Jurkat, Clone E6-1 (cell line): ENCODE measurements at regions not wholly inside any gene's neighbourhood (a gene's known extent, or its start where the extent isn't known, plus 50 kb on each side); places are given as distances from the start of the nearest gene placed in this dataset.

Experiments
- DNase-seq: peaks from one replicate; pipeline ENCODE4 v3.0.0-alpha.2; 2011; ENCODE audit warnings: low read depth, low spot score
- H3K4me3 ChIP-seq: 2 replicates; pipeline ENCODE4 v1.5.1; 2011; ENCODE audit warnings: mild to moderate bottlenecking, low read length, control low read depth, moderate library complexity

- H3K4me3 ChIP-seq: no peak overlapping the region
- no peak for DNase-seq
These were observed 94.5 kb upstream of the FER start for GRCh38 chr5:108653201-108653600.

- H3K4me3 ChIP-seq: no peak overlapping the region
- DNase-seq: no peak
These were observed 96.7 kb upstream of the FER start for GRCh38 chr5:108650997-108651396.

- H3K4me3 ChIP-seq: no peak overlapping the region
- no peak for DNase-seq
These were observed 98.1 kb upstream of the FER start for GRCh38 chr5:108649646-108650045.

GRCh38 chr5:108649106-108649505, 98.6 kb upstream of the FER start:
- H3K4me3 ChIP-seq: no peak overlapping the region
- DNase-seq: no peak

- no peak overlapping the region for H3K4me3 ChIP-seq
- DNase-seq: peak; percentile 55
These were observed 105.4 kb upstream of the FER start for GRCh38 chr5:108642170-108642906.

GRCh38 chr5:108641596-108641995, 106.1 kb upstream of the FER start:
- H3K4me3 ChIP-seq: no peak overlapping the region

GRCh38 chr5:108639366-108639765, 108.3 kb upstream of the FER start:
- no peak overlapping the region for H3K4me3 ChIP-seq
- no peak for DNase-seq

More at GRCh38 chr5:108641596-108641995, 106.1 kb upstream of the FER start:
- DNase-seq: no peak

- H3K4me3 ChIP-seq: no peak overlapping the region
These were observed 109.7 kb upstream of the FER start for GRCh38 chr5:108638021-108638420.

GRCh38 chr5:108637134-108637533, 110.6 kb upstream of the FER start:
- no peak overlapping the region for H3K4me3 ChIP-seq
- no peak for DNase-seq

More at GRCh38 chr5:108638021-108638420, 109.7 kb upstream of the FER start:
- DNase-seq: no peak

GRCh38 chr5:108636135-108636853, 111.4 kb upstream of the FER start:
- no peak overlapping the region for H3K4me3 ChIP-seq
- DNase-seq: no peak

- DNase-seq: no peak
- H3K4me3 ChIP-seq: no peak overlapping the region
These were observed 112.9 kb upstream of the FER start for GRCh38 chr5:108634617-108635288.

GRCh38 chr5:108634010-108634616, 113.6 kb upstream of the FER start:
- DNase-seq: no peak
- H3K4me3 ChIP-seq: no peak overlapping the region

GRCh38 chr5:108629779-108630528, 117.7 kb upstream of the FER start:
- DNase-seq: no peak
- H3K4me3 ChIP-seq: no peak overlapping the region

- no peak for DNase-seq
- H3K4me3 ChIP-seq: no peak overlapping the region
These were observed 122.0 kb upstream of the FER start for GRCh38 chr5:108625654-108626053.

- DNase-seq: no peak
- H3K4me3 ChIP-seq: no peak overlapping the region
These were observed 123.9 kb upstream of the FER start for GRCh38 chr5:108623826-108624225.

GRCh38 chr5:108620516-108620915, 127.2 kb upstream of the FER start:
- H3K4me3 ChIP-seq: no peak overlapping the region
- no peak for DNase-seq

GRCh38 chr5:108619815-108620214, 127.9 kb upstream of the FER start:
- H3K4me3 ChIP-seq: no peak overlapping the region
- no peak for DNase-seq

- DNase-seq: no peak
- no peak overlapping the region for H3K4me3 ChIP-seq
These were observed 129.9 kb upstream of the FER start for GRCh38 chr5:108617467-108618435.
